Astrocyte of the spinal cord (primary cell): ENCODE measurements at regions not wholly inside any gene's neighbourhood (a gene's known extent, or its start where the extent isn't known, plus 50 kb on each side); places are given as distances from the start of the nearest gene placed in this dataset.
A peak's percentile ranks its signal among the peaks of the same experiment; 100 is the strongest.

Experiments
- DNase-seq: peaks from one replicate; pipeline ENCODE4 v3.0.0; 2011; ENCODE audit warnings: low read depth, low spot score
- H3K4me3 ChIP-seq: 2 replicates; pipeline ENCODE4 v1.5.1; 2011; ENCODE audit warnings: low read depth, mild to moderate bottlenecking, low read length, moderate library complexity
- in situ Hi-C: cut with HindIII; loops from 2 replicates; pipeline ENCODE4 v1.10.0; 2017; ENCODE audit warnings: low sequenced_read_pairs
- TF ChIP-seq, protein P1 (sequence below): IDR thresholded peaks from 2 replicates; pipeline ENCODE4 v1.5.1; 2012; ENCODE audit warnings: low read depth, mild to moderate bottlenecking, low read length, inconsistent platforms

DNA sequence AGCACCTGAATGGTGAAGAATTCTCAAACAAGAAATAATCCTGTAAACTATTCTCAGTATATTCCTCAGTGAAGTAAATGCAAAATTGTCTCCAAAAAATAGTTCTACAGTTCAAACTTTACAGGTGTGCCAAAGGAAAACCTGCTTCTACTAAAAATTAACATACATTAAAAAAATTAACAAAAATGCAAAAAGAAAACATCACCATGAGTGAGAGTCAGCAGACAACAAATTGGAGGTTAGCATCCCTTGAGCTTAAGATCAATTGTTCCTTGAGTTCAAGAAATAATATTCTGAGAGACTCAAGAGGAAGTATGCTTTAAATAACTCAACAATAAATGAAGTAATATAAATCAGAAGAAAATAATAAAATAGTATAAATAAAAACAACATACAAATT, 278.4 kb upstream of the MME start:
- TF ChIP-seq, protein P1, sequence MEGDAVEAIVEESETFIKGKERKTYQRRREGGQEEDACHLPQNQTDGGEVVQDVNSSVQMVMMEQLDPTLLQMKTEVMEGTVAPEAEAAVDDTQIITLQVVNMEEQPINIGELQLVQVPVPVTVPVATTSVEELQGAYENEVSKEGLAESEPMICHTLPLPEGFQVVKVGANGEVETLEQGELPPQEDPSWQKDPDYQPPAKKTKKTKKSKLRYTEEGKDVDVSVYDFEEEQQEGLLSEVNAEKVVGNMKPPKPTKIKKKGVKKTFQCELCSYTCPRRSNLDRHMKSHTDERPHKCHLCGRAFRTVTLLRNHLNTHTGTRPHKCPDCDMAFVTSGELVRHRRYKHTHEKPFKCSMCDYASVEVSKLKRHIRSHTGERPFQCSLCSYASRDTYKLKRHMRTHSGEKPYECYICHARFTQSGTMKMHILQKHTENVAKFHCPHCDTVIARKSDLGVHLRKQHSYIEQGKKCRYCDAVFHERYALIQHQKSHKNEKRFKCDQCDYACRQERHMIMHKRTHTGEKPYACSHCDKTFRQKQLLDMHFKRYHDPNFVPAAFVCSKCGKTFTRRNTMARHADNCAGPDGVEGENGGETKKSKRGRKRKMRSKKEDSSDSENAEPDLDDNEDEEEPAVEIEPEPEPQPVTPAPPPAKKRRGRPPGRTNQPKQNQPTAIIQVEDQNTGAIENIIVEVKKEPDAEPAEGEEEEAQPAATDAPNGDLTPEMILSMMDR: no peak
- in situ Hi-C loops: no loop called here
- no peak overlapping the region for H3K4me3 ChIP-seq
- no peak for DNase-seq

- DNase-seq: no peak
- in situ Hi-C loops: no loop called here
- TF ChIP-seq, protein P1: no peak
- no peak overlapping the region for H3K4me3 ChIP-seq
Observed at GRCh38 chr3:154799800-154800199, 280.3 kb upstream of the MME start.

- in situ Hi-C loops: no loop called here
- TF ChIP-seq, protein P1: no peak
- no peak overlapping the region for H3K4me3 ChIP-seq
- DNase-seq: peak; percentile 91
Observed at GRCh38 chr3:154795582-154795981, 284.5 kb upstream of the MME start.

DNA sequence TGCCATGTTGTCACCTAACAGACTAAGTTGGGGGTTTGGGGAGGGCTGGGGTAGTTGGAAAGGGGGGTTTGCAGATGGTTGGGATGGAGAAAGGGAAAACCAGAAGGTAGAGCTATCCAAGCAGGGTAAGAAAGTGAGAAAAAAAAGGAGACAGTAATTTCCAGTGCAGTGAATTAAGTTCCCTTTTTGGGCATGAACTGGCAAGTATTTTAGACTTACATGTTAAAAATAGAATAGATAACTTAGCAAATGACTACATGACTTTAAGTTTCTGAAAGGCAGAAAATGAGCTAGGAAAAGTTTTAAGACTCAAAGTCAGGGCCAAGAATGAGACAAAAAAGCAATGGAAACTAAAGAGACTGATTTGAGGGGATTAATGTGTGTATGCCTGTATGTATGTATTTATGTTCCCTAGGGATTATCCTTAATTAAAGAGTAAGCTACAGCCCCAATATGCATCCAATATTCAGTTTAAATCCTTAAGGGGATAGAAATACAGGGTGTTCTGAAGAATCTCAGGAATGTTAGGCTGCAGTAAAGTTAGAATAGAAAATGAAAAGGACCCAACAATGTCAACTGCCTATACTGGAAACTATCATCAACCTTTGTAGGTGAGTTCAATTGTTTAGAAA, 285.2 kb upstream of the MME start:
- TF ChIP-seq, protein P1: no peak
- no peak overlapping the region for H3K4me3 ChIP-seq
- in situ Hi-C loops: no loop called here
- no peak for DNase-seq

DNA sequence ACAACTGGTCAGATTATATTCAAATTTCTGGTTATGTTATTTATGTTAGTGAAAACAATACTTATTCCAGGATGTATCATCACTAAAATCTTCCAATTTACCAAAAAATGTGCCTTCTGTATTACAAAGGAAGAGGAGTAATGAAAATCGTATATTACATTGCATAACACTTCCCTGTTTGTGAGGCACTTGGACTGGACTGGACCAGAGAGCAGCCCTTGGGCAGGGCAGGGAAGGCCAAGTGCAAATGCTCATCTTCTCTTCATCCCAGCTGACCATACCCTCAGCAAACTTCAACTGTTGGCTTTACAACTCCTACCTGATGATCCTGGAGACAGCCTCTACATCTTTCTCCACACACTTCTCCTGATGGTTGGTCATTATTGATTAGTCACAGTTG, 285.7 kb upstream of the MME start:
- in situ Hi-C loops: no loop called here
- TF ChIP-seq, protein P1: no peak
- no peak for DNase-seq
- no peak overlapping the region for H3K4me3 ChIP-seq

DNA sequence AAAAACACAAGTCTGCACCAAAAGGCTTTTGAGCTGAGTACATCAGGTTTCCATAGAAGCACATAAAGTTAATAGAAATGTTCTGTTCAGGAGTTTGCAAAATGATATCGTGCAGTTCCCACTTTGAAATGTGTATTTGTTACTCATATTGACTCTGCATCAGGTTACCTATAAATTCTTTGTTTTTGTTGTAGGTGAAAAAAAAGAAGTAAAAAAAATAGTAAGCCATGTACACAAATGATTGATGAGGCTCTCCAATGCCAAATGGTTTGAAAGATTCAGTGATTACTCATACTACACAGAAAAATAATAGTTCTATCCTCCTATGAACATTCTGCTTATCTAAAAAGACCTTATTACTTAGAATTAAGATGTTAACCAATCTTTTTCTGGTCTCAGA, 287.3 kb upstream of the MME start:
- in situ Hi-C loops: no loop called here
- peak; percentile 14 for DNase-seq
- no peak overlapping the region for H3K4me3 ChIP-seq
- TF ChIP-seq, protein P1: no peak
